ENCODE measurements at regions not wholly inside any gene's neighbourhood (a gene's known extent, or its start where the extent isn't known, plus 50 kb on each side); places are given as distances from the start of the nearest gene placed in this dataset.

DNA sequence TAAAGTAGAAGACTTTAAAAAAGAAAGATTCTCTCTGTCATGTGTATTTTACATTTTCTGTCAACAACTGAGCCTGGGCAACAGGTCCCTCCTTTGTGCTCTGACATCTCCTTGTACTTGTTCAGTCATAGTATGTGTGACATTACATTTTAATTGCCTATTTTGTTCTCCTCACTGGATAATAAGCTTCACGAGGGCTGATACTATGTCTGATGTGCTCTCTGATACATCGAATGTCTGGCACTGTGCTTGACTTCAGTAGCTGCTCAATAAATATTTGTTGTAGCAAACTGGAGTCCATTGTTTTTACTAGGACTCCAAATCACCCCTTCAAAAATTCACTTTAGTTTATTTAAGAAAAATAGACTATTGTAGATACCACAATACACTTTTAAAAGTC lies 482.0 kb downstream of the RASEF start:
- no peak overlapping the region for H2BK5ac ChIP-seq (ENCODE audit: insufficient read length, low read length)
- no peaks in the 10 kb centered on the region for H3K27me3 Mint-ChIP-seq (ENCODE audit: low read depth)
- no peaks in the 10 kb centered on the region for H3K23me2 ChIP-seq (ENCODE audit: insufficient read length, low read depth, low read length, poor library complexity, severe bottlenecking)
- no peak overlapping the region for H3K56ac ChIP-seq (ENCODE audit: insufficient read length, low read depth, low read length)
- no peaks in the 10 kb centered on the region for H3K27me3 ChIP-seq (ENCODE audit: insufficient read depth, low read length)
- no peak overlapping the region for H2BK12ac ChIP-seq (ENCODE audit: insufficient read length, low read depth, low read length)
- H2AK5ac ChIP-seq (ENCODE audit: insufficient read length, low read length) = no peak overlapping the region
- H4K20me1 ChIP-seq (ENCODE audit: control insufficient read depth, insufficient read depth, insufficient read length) = no peaks in the 10 kb centered on the region
- H3K4me2 ChIP-seq (ENCODE audit: insufficient read depth, insufficient read length, low read length) = no peak overlapping the region
- H3K9ac ChIP-seq (ENCODE audit: extremely low read depth, insufficient read length, low read length) = no peak overlapping the region
- H3K4me1 ChIP-seq (ENCODE audit: insufficient read depth, low read length) = no peaks in the 10 kb centered on the region
- no CpG with 5 or more reads among the region's 2 CpGs for WGBS (ENCODE audit: extremely low coverage, insufficient read length, low lambda C conversion rate)
- no peaks in the 10 kb centered on the region for H3K79me1 ChIP-seq (ENCODE audit: insufficient read depth, low read depth, low read length, poor library complexity, severe bottlenecking)
- H3K9me3 Mint-ChIP-seq = peaks cover 15 to 17% of the 10 kb centered on the region in 2 experiments
- H3T11ph ChIP-seq (ENCODE audit: low read length) = no peak overlapping the region
- H3K14ac ChIP-seq (ENCODE audit: insufficient read depth, low read length) = no peak overlapping the region
- no peak overlapping the region for H2BK15ac ChIP-seq (ENCODE audit: low read depth, low read length)
- no peak overlapping the region for H3K4ac ChIP-seq (ENCODE audit: low read depth, low read length)
- H3K4me3 Mint-ChIP-seq = no peak overlapping the region
- H2AFZ ChIP-seq (ENCODE audit: low read length) = no peak overlapping the region
- H4K8ac ChIP-seq (replicated peaks; ENCODE audit: insufficient read length, low read depth, low read length) = no peak overlapping the region
- H2BK120ac ChIP-seq (ENCODE audit: low read depth, low read length, poor library complexity, severe bottlenecking) = no peak overlapping the region
- no peak overlapping the region for H4K91ac ChIP-seq (ENCODE audit: insufficient read length, low read depth, low read length)
- H3K27ac Mint-ChIP-seq = no peak overlapping the region
- no peaks in the 10 kb centered on the region for H3K79me2 ChIP-seq (ENCODE audit: insufficient read depth, low read length)
- no peak for DNase-seq
- H3K23ac ChIP-seq (ENCODE audit: insufficient read length, low read depth, low read length) = no peak overlapping the region
- no peak overlapping the region for H3K18ac ChIP-seq (ENCODE audit: insufficient read length, low read depth, low read length)
- H3K36me3 Mint-ChIP-seq (ENCODE audit: insufficient read depth in 1 of 3, low read depth in 3 of 3) = peaks cover 2 to 13% (median 4%) of the 10 kb centered on the region in 3 experiments; a peak in 5 of 7 replicates
- TF ChIP-seq, protein P1, sequence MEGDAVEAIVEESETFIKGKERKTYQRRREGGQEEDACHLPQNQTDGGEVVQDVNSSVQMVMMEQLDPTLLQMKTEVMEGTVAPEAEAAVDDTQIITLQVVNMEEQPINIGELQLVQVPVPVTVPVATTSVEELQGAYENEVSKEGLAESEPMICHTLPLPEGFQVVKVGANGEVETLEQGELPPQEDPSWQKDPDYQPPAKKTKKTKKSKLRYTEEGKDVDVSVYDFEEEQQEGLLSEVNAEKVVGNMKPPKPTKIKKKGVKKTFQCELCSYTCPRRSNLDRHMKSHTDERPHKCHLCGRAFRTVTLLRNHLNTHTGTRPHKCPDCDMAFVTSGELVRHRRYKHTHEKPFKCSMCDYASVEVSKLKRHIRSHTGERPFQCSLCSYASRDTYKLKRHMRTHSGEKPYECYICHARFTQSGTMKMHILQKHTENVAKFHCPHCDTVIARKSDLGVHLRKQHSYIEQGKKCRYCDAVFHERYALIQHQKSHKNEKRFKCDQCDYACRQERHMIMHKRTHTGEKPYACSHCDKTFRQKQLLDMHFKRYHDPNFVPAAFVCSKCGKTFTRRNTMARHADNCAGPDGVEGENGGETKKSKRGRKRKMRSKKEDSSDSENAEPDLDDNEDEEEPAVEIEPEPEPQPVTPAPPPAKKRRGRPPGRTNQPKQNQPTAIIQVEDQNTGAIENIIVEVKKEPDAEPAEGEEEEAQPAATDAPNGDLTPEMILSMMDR (conservative IDR thresholded peaks at IDR 0.05) = no peak
- no peak overlapping the region for H3K27ac ChIP-seq (ENCODE audit: insufficient read length, low read depth, low read length)
- H3K4me1 Mint-ChIP-seq = no peaks in the 10 kb centered on the region; a peak in 1 of 4 replicates
- no peak overlapping the region for H2BK20ac ChIP-seq (ENCODE audit: low read depth, low read length, poor library complexity, severe bottlenecking)
- H3K9me3 ChIP-seq (ENCODE audit: control insufficient read depth, low read depth, low read length) = no peaks in the 10 kb centered on the region
- no peak overlapping the region for H4K5ac ChIP-seq (ENCODE audit: insufficient read length, low read depth, low read length)
